Stimulated activated CD4-positive, alpha-beta T cell treated with anti-CD3 and anti-CD28 coated beads, Interleukin-4, amount 100 ng/mL, for 24 hours (primary cell): ENCODE measurements at regions not wholly inside any gene's neighbourhood (a gene's known extent, or its start where the extent isn't known, plus 50 kb on each side); places are given as distances from the start of the nearest gene placed in this dataset.
A peak's percentile ranks its signal among the peaks of the same experiment; 100 is the strongest.

Source experiments
- DNase-seq: peaks from one replicate; pipeline ENCODE4 v3.0.0-alpha.2; 2020

- DNase-seq = no peak
Observed at GRCh38 chr21:35414056-35414455, 365.0 kb upstream of the RUNX1 start.

GRCh38 chr21:35412231-35412630, 363.1 kb upstream of the RUNX1 start:
- no peak for DNase-seq

- no peak for DNase-seq
Observed at GRCh38 chr21:35411434-35411833, 362.3 kb upstream of the RUNX1 start.

- no peak for DNase-seq
Observed at GRCh38 chr21:35410656-35411055, 361.6 kb upstream of the RUNX1 start.

GRCh38 chr21:35410123-35410522, 361.0 kb upstream of the RUNX1 start:
- no peak for DNase-seq

GRCh38 chr21:35408401-35408800, 359.3 kb upstream of the RUNX1 start:
- no peak for DNase-seq

- no peak for DNase-seq
Observed at GRCh38 chr21:35406635-35407034, 357.5 kb upstream of the RUNX1 start.

- DNase-seq = no peak
Observed at GRCh38 chr21:35405981-35406380, 356.9 kb upstream of the RUNX1 start.

- DNase-seq = no peak
Observed at GRCh38 chr21:35404247-35404646, 355.1 kb upstream of the RUNX1 start.

GRCh38 chr21:35402061-35402460, 353.0 kb upstream of the RUNX1 start:
- no peak for DNase-seq

GRCh38 chr21:35401476-35401875, 352.4 kb upstream of the RUNX1 start:
- DNase-seq = no peak

GRCh38 chr21:35400233-35400939, 351.3 kb upstream of the RUNX1 start:
- peak; percentile 55 for DNase-seq

GRCh38 chr21:35399706-35400105, 350.6 kb upstream of the RUNX1 start:
- no peak for DNase-seq

GRCh38 chr21:35399002-35399530, 350.0 kb upstream of the RUNX1 start:
- no peak for DNase-seq

- no peak for DNase-seq
Observed at GRCh38 chr21:35398346-35398982, 349.4 kb upstream of the RUNX1 start.

GRCh38 chr21:35397781-35398180, 348.7 kb upstream of the RUNX1 start:
- no peak for DNase-seq

GRCh38 chr21:35396655-35397054, 347.6 kb upstream of the RUNX1 start:
- DNase-seq = no peak

GRCh38 chr21:35395728-35396127, 346.6 kb upstream of the RUNX1 start:
- no peak for DNase-seq

- DNase-seq = no peak
Observed at GRCh38 chr21:35394634-35395369, 345.7 kb upstream of the RUNX1 start.

- DNase-seq = no peak
Observed at GRCh38 chr21:35394049-35394448, 344.9 kb upstream of the RUNX1 start.

GRCh38 chr21:35390013-35390776, 341.1 kb upstream of the RUNX1 start:
- DNase-seq = no peak

- no peak for DNase-seq
Observed at GRCh38 chr21:35386491-35387079, 337.5 kb upstream of the RUNX1 start.

- no peak for DNase-seq
Observed at GRCh38 chr21:35384375-35384774, 335.3 kb upstream of the RUNX1 start.
